Activated CD8-positive, alpha-beta memory T cell treated with anti-CD3 and anti-CD28 coated beads, Interleukin-2, amount 50 U/mL, for 48 hours (primary cell): ENCODE measurements at regions not wholly inside any gene's neighbourhood (a gene's known extent, or its start where the extent isn't known, plus 50 kb on each side); places are given as distances from the start of the nearest gene placed in this dataset.
"Not testable (repeated sequence)": the region's sequence is repeated elsewhere in the genome, so short reads cannot be mapped to it uniquely, and the experiment has no call there.

Source experiments
- DNase-seq: peaks from one replicate; pipeline ENCODE4 v3.0.0-alpha.2; 2020

- DNase-seq, result peak; percentile 25
Observed at GRCh38 chr17:77607606-77608005, 350.9 kb upstream of the TNRC6C start.

GRCh38 chr17:77608431-77608830, 350.1 kb upstream of the TNRC6C start:
- peak; percentile 38 for DNase-seq

DNA sequence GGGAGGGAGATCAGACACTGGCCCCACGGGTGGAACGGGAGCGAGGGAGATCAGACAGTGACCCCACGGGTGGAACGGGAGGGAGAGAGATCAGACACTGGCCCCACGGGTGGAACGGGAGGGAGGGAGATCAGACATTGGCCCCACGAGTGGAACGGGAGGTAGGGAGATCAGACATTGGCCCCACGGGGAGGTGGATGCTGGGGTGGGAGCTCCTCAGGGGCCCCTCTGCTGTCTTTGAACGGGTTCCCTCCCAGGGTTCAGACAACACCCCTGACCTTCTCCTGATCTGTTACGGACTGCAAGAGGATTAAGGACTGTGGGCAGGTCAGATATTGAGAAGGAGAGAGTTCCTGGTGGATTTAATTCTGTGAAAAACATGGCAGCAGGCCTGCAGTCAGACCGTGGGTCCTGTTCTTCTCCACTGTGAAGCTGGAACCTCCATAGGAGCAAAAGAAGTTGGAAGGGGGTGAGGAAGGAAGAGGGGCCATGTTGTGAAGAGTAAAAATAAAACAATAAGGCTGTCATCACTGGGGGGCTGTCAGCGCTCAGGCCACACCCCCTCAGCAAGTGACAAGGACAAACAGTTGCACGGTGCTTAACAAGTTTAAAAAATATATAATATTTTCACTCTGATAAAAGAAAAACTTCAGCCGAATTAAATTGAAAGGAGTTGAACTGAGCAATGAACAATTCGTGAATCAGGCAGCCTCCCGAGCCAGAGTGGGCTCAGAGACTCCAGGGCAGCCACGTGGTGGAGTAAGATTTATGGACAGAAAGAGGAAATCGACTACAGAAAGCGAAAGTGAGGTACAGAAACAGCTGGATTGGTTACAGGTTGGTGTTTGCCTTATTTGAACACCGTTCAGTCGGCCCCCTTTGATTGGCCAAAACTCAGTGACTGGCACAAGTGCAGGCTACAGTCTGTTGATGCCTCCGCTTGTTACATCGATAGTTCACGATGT, 348.7 kb upstream of the TNRC6C start:
- DNase-seq, result peak; percentile 72

- no peak for DNase-seq
Observed at GRCh38 chr17:77610518-77610893, 348.0 kb upstream of the TNRC6C start.

DNA sequence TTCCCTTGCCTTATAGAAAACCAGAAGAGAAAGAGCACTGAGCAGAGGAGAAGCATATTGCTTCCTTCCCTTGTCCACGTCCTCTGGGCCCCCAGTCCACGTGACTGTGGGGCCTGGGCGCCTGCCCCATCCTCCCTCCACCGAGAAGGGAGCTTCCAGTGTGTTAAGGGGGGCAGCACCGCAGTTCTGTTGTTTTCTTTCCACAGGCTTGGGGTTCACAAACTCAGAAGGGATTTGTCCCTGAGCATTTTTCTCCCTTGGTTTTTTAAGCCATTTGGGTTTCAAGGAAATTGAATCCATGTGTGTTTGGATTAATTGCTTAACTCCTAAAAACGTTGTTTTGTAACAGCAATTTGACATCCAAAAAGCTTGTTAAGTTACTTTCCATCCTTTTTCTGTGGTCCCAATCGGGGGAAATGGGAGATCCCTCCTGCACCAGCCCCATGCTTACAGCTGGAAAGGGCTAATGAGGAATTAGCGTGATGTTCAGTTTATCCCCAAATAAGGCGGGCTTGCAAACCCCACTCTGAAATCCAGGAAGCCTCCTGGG, 347.5 kb upstream of the TNRC6C start:
- DNase-seq, result no peak

DNA sequence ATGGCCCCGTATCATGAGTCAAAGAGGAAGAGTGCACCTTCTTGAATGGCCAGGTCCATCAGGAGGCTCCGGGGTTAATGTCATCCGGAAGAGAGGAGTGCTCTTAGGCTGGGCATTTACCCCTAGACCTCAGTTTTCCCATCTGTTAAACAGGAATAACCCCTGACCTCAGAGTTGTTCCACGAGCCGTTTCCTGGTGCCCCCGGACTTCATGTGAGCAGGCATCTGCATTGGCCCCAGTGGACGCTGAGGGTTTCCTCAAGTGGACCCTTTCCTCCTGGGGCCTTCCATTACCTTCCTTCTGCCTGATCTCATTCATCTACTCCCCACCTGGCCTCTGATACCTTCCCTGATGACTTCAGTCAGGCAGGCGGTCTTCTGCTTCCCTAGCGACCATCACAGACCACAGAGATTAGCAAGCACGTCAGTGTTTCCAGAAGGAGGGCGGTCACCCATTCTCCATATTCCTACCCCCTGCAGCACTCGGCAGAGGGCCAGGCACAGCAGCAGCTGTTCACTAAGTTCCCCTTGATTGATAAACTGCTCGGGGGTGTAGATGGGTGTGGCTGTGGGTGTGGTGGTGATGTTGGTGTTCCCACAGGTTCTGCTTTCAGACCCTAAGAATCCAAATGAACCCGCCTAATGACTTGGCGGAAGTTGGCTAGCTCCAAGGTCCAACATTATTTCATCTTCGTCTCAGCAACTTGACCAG, 346.6 kb upstream of the TNRC6C start:
- DNase-seq, result no peak

- peak; percentile 22 for DNase-seq
Observed at GRCh38 chr17:77613218-77613617, 345.3 kb upstream of the TNRC6C start.

DNA sequence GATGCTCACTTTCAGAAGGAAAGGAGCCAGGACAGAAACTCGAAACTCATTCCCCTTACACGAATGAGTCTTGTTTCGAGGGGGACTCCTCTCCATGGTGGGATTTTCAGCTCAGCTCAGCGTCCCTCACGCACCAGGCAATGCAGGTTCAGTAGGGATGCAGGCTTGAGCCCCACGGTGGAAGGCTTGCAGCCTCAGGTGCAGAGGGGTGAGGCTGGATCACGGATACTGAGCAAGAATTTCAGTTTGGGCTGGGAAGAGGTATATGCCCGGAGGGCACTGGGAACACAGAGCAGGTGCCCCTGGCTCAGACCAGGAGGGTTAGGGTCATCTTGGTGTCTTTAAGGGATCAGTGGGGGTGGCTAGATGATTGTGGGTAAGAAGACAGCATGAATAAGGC, 344.9 kb upstream of the TNRC6C start:
- DNase-seq, result peak; percentile 32

- no peak for DNase-seq
Observed at GRCh38 chr17:77615703-77616253, 342.7 kb upstream of the TNRC6C start.

DNA sequence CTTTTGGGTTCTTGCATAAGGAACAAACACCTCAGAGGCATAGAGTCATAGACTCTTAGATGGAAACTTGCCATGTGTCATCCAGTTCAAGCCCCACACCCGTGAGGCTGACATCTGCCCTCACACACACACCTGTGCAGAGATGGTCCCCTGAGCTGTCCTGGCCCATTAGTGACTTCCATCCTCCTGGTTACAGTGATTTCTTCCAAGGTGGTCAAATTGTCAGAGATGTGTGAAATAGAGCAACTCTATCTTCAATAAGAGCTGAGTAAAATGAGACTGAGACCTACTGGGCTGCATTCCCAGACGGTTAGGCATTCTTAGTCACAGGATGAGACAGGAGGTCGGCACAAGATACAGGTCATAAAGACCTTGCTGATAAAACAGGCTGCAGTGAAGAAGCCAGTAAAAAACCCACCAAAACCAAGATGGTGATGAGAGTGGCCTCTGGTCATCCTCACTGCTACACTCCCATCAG, 342.2 kb upstream of the TNRC6C start:
- peak; percentile 32 for DNase-seq

- peak; percentile 39 for DNase-seq
Observed at GRCh38 chr17:77617516-77617915, 341.0 kb upstream of the TNRC6C start.

DNA sequence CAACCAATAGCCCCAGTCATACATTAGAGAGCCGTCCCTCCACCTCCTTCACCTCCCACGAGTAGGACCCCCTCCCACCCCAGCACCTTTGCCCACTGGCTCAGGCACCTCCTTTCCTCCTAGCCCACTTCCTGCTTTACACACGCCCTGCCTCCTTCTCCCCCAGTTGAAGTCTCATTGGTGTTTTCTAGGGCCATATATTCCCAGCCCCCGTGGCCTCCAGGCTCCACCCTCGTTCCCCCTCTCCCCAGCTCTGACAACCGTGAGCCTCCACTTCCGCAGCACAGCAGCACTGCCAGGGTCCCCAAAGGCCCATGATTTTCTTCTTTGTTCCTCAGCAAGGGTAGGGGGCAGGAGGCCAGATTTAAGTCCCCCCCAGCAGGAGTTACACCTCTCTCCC, 340.3 kb upstream of the TNRC6C start:
- no peak for DNase-seq

GRCh38 chr17:77618731-77619130, 339.8 kb upstream of the TNRC6C start:
- peak; percentile 36 for DNase-seq

DNA sequence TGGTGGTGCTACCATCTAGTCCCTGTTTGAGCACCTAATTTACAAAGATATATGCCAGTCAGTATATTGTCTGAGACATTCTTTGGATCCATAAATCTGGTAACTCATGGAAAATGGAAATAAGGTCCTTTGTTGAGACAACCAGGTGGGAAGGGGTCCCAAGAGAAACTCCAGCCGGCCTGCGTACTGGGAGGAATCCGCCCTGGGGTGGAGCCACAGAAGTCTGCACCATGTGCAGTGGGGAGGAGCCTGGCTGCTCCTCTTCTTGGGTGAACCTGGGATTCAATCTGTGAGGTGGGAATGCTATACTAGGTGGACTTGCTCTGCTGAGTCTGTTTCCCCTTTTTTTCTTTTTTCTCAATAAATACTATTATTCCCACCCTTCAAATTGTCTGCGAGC, 339.2 kb upstream of the TNRC6C start:
- no peak for DNase-seq

DNA sequence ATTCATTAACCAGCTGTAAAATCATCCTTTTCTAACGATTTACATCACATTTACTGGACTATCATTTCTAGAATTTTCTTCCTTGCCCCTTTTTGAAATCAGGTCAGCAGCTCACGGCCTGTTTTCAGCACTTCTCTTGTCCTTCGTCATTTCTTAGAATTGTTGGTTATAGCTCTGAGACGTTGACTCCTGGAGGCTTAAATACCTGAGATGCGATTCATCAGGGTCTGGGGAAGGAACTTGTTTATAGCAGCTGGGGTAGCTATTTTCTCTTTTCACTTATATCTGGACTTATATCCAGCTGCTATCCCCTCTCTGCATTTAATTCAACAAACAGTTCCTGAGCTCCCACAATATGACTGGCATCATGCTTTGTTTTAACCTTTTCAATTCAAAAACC, 338.7 kb upstream of the TNRC6C start:
- DNase-seq, result no peak

DNA sequence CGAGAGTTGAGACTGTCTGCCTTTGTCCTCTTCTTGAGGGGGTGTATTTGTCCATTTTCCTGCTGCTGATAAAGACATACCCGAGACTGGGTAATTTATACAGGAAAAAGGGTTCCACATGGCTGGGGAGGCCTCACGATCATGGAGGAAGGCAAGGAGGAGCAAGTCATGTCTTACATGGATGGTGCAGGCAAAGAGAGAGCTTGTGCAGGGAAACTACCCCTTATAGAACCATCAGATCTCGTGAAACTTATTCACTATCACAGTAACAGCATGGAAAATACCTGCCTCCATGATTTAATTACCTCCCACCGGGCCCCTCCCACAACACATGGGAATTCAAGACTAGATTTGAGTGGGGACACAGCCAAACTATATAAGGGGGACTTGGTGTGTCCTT, 338.2 kb upstream of the TNRC6C start:
- DNase-seq, result no peak

- DNase-seq, result not testable (repeated sequence)
Observed at GRCh38 chr17:77622084-77622483, 336.4 kb upstream of the TNRC6C start.

- no peak for DNase-seq
Observed at GRCh38 chr17:77622647-77623046, 335.9 kb upstream of the TNRC6C start.

DNA sequence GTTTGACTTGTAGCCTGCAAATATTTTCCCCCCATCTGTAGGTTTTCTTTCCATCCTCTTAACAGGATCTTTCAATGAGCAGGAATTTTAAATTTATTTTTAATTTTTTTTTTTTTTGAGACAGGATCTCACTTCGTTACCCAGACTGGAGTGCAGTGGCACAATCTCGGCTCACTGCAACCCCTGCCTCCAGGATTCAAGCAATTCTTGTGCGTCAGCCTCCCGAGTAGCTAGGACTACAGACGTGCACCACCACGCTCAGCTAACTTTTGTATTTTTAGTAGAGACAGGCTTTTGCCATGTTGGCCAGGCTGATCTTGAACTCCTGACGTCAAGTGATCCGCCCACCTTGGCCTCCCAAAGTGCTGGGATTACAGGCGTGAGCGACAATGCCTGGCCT, 335.2 kb upstream of the TNRC6C start:
- DNase-seq, result not testable (repeated sequence)

GRCh38 chr17:77628035-77628434, 330.5 kb upstream of the TNRC6C start:
- DNase-seq, result no peak

DNA sequence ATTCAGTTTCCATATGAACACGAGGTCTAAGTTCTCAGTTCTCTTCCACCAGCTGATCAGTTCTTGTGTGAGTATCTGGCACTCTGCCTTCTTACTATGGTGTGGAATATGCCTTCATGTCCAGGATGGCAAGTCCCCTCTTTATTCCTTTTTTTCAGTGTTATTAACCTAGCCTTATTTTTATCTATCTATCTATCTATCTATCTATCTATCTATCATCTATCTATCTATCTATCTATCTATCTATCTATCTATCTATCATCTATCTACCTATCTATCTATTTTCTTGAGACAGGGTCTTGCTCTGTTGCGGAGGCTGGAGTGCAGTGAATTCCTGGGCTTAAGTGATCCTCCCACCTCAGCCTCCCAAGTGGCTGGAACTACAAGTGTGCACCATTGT, 329.2 kb upstream of the TNRC6C start:
- DNase-seq, result not testable (repeated sequence)

GRCh38 chr17:77631307-77631706, 327.2 kb upstream of the TNRC6C start:
- DNase-seq, result no peak

- DNase-seq, result no peak
Observed at GRCh38 chr17:77632619-77633018, 325.9 kb upstream of the TNRC6C start.
